ENCODE measurements at regions not wholly inside any gene's neighbourhood (a gene's known extent, or its start where the extent isn't known, plus 50 kb on each side); places are given as distances from the start of the nearest gene placed in this dataset.

GRCh38 chr1:94731891-94732290 lies 88.3 kb upstream of the SLC44A3 start:
- TF ChIP-seq ZNF391 (tag by site-specific recombination; IDR thresholded peaks at IDR 0.05; ENCODE audit: borderline replicate concordance, low read depth) (no peak), ZNF830 (tag by site-specific recombination; IDR thresholded peaks at IDR 0.05; ENCODE audit: low read depth) (no peak), CTCF (tag by site-specific recombination; IDR thresholded peaks at IDR 0.05) (no peak), ZNF544 (tag by site-specific recombination; IDR thresholded peaks at IDR 0.05) (no peak), ZNF580 (tag by site-specific recombination; IDR thresholded peaks at IDR 0.05) (no peak), ZNF416 (tag by site-specific recombination; IDR thresholded peaks at IDR 0.05) (no peak), PRDM10 (tag by site-specific recombination; IDR thresholded peaks at IDR 0.05) (no peak), MZF1 (tag by site-specific recombination; IDR thresholded peaks at IDR 0.05; ENCODE audit: borderline replicate concordance) (no peak), ZNF184 (tag by site-specific recombination; IDR thresholded peaks at IDR 0.05) (no peak), ZNF335 (tag by site-specific recombination; conservative IDR thresholded peaks at IDR 0.05) (no peak)
